ENCODE measurements at regions not wholly inside any gene's neighbourhood (a gene's known extent, or its start where the extent isn't known, plus 50 kb on each side); places are given as distances from the start of the nearest gene placed in this dataset.

DNA sequence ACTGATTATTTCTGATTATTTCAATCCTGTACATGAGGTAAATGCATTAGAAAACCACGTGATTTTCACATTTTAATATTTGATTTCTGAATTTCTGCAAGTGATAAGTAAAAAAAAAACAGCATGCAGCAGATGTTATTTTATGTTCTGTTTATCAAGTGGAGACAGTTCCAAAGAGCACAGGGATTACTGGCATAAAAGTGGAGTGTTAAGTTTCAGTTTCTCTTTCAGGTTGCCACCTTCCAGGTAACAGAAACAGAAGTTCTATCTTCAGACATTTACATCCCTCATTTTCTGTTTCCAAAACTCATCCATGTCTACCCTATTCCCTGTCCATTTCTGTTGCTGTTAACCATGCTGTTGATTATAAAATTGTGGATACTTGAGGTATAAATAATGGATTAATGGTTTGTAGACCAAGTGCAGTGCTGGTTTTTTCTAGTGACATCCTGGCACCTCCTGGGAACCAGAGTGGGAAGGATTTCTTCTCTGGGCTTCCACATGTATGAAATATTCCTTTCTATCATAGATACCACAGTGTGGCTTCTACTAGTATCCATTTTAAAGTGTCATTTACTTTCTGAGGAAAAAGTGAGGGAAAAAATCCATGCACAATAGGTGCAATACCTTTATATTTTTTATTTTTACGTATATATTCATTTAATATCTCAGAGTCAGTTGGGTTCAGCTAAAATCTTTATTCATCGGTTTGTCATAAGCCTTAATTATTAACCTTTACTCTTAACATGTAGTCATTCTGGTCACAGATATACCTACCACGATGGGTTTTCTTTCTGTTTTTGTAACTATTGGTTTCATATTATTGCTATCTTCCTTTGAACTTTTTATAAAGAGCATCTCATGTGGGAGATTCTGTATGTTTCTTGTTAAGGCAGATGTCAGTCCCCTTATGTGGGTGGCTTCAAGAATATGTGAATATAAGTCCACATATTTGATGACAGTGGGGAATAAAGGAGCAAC is 1010.0 kb downstream of the SQOR start:
- DNase-seq (ENCODE audit: low read depth in 2 of 2) = no peak

DNA sequence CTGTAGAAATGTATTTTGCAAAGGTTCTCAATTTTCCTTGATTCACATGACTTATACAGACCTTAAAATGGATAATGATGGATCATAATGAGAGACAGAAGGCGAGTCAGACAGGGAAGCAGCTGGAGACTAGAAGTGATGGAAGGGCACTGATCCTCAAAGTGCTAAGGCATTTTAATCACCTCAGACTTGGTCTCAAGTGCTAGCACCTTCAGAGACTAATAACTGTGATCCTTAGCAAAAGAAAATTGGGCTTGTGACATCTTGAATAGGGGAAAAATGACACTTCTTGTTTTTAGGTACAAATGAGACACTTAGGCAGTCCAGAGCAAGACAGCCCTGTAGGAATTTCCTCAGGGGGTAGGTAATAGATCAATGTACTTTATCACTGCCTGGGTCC is 1011.7 kb downstream of the SQOR start:
- no peak for DNase-seq (ENCODE audit: low read depth in 2 of 2)

DNA sequence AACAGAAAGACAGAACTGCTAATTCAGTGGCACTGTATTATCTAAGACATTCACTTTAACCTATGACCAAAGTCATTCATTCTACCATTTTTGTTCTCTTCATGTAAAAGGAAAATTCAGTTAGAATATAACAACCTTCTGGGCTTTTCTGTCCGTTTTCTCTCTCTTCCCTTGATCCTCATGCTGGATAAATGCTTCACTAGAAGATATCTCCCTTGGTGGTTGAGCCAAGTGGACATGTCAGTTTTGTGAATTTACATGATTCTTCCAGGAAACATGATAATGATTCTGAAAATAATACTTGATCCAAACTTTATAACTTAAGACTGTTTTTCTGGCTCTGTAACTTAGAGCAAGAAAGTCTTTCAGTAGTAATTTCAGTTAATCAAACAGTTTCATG is 1012.2 kb downstream of the SQOR start:
- no peak for DNase-seq (ENCODE audit: low read depth in 2 of 2)

DNA sequence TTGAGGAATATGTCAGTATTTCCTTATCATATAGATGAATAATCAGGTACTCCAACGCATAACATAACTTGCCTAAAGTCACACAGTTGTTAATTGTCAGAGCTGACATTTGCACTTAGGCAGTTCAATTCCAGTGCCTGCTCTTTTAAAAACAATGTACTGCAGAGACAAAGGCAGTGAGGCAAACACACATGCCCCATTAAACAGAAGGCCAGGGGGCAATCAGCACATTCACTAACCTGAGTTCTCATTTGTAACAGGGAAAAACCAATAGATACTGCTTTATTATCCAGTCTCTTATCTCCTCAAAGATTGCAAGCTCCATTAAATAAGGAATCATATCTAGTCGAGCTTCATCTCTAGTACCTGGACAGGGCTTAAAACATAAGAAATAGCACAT is 1017.4 kb downstream of the SQOR start:
- DNase-seq (ENCODE audit: low read depth in 2 of 2) = no peak

DNA sequence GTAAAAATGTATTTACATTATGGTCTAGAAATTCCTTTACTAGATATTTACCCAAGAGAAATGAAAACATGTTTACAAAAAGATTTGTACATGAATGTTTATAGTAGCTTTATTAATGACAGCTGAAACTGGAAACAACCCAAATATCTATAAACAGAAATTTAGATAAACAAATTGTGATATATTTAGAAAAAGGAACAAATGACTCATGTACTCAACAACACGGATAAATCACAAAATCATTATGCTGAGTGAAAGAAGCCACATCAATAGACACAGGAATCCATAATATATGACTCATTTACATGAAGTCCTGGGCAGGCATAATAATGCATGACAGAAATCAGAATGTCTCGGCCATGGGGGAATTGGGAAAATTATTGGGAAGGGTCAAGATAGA is 1020.2 kb downstream of the SQOR start:
- no peak for DNase-seq (ENCODE audit: low read depth in 2 of 2)

DNA sequence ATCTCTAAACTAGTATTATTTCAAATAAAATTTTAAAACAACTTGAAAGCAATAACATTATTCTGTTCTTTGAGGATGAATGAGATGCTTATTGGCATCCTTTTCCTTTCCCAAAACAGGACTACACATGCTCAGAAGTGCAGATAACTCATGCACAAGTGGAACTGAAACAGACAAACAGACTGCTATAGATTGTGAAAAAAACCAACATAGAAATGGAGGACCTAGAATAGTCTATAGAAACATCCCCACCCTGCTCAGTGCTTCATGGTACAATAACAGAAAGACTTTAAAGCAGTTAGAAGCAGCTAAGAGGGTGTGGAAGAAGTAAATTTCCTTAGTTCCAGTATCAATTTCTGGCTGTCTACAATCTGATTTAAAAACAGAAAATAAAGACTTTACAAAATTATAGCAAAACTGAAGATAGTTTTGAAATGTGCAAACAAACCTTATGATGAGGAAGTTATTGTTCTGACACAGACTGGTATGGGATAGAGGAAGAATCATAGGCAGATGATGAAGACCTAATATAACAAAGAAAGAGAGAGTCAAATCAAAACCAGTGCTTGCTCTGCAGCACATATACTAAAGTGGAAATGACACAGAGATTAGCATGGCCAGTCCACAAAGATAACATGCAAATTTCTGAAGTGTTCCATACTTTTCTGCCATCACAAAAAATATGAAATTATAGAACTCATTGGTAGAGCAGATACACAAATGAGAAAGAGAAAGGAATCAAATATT is 1025.4 kb downstream of the SQOR start:
- no peak for DNase-seq (ENCODE audit: low read depth in 2 of 2)

DNA sequence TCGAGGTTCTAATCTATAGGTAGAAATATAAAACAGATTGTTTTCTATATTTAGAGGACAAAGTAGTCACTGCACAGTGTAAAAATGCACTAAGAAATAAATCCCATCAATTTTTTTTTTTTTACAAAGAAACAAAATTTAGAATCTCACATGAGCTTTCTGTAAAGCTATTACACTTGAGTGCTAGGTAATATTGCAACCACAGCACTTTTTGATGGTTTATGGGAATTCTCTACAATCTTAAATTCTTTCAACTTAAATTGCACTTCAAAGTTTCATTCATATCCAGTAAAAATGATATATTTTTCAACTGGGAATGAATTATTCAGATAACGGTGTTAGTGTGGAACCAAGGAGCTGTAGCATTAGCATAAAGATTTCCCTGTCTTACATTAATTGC is 1035.4 kb downstream of the SQOR start:
- DNase-seq (ENCODE audit: low read depth in 2 of 2) = no peak

DNA sequence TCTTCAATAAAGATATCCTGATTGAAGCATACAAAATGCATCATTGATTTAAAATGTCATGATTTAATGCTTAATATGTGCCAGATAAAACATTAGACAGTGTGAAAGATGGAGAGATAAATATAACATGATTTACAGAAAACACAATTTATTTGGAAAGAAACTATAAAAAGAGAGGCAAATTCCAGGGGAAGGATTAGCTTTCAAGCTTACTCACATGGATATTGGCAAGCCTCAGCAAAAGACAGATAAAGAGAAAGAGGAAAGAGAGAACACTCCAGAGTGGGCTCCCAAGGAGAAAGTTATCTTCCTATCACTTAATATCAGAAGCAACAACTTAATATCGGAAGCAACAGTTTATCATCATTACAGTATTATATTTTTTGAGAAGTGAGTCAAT is 1036.5 kb downstream of the SQOR start:
- DNase-seq (ENCODE audit: low read depth in 2 of 2) = no peak

DNA sequence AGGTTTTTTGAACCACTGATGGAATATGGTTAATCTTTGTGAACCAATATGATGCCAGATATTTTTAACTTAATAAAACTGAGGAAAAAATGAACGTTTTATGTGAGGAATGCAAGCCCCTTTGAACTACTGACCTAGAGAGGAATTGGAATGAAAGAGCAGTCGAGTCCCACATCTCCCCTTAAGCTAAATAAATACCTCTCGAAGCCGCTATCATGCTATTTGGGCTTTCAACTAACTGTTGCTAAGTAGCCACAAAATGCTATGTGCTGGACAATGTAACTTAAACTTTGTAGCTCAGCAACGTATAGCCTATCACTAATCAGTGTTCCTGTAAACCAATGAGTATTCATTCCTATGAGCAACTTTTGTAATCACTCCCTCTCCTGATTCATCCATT is 1037.2 kb downstream of the SQOR start:
- no peak for DNase-seq (ENCODE audit: low read depth in 2 of 2)

DNA sequence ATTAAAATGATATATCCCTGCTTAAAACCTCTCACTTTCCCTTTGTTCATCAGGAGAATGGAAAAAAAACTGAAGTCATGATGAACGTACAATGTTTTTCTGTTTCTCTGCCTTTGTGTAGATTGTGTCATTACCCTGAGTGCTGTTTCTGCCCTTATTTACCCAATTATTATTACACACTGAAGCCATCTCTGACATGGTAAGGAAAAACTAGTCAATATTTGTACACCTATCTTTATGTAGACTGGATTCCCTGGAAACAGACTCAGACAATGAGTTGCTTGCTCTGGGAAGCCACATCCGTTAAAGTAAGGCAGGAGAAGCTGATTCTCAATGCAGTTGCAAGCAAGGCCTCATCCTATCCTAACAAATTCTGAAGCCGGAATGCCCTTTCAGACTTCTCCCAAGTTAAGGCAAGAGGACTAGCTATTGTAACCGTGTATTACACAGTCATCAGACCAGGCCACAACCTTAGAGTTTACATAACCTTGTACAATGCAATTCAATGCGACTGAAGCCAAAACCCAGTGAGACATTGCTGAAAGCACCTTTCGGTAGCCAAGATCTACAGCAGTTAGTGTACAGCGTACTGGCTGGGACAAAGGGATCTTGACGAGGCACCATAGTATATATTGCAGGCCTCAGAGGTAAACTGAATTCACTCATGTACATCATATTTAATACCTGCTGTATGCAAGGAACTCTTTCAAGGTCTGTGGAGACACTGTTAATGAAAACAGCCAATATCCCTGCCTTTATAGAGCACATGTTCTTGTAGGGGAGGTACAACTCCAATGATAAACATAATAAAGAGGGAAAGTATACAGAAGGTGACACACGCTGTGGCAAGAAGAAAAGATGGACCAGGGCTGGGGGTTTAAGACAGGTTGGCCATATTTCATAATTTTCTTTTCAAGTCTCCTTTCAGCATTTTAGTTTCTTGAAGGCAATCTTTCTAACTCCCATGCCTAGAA is 1040.8 kb upstream of the SEMA6D start:
- no peak for DNase-seq (ENCODE audit: low read depth in 2 of 2)

DNA sequence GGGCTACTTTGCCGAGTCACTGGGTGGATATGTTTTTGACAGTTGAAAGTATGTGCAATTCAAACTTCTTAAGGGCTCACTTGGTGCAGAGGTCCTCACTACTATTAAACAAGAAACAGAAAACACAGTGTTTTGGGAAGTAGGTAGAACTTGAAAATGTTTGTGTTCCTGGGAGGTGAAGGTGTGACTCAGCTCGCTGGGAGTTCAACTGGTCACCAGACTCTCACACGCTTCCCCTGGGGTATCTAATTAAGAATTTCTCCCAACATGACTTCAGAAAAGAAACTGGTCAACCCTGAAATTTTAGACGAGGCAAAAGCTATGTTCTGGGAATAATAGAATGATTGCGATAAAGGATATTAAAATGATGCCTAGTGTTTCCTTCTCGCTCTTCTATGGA is 1039.8 kb upstream of the SEMA6D start:
- DNase-seq (ENCODE audit: low read depth in 2 of 2) = no peak

DNA sequence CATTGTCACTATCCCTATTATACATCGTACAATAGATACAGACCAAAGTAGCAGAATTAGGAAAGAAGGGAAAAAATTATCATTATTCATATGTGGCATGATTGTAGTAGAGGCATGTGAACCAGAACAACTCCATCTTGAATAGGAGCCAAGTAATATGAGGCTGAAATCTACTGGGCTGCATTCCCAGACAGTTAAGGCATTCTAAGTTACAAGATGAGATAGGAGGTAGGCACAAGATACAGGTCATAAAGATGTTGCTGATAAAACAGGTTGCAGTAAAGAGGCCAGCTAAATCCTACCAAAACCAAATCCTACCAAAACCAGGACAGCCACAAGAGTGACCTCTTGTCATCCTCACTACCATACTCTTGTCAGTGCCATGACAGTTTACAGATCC is 1035.4 kb upstream of the SEMA6D start:
- no peak for DNase-seq (ENCODE audit: low read depth in 2 of 2)

DNA sequence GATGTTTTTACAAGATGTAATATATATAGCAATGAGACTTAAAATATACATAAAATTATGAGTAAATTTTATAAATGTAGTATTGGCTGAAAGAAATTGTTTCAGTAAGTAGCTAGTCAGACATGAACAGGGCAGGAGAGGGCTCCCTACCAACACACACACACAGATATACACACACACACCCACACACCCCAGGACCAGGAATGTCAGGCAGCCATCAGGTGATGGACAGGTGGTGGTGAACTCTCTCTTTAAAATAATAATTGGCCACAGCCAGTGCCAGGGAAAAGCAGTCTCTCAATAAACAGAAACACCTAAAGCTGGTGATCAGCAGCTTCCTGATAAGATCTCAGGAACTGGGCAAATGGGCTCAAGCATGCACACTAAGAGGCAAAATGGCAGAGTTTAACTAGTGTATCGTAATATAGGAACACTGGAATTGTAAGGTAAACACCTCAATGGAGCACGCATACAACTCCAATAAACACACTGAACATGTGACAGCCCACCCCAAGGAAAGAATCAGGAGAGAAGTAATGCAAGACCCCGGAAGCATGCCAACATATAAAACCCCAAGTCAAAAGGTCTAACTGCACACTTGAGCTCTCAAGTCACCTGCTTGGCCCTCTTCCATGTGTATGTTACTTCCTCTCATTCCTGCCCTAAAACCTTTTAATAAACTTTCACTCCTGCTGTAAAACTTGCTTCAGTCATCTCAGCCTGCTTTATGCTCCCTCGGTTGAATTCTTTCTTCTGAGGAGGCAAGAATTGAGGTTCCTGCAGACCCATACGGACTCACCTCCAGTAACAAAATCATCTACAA is 1034.1 kb upstream of the SEMA6D start:
- no peak for DNase-seq (ENCODE audit: low read depth in 2 of 2)

DNA sequence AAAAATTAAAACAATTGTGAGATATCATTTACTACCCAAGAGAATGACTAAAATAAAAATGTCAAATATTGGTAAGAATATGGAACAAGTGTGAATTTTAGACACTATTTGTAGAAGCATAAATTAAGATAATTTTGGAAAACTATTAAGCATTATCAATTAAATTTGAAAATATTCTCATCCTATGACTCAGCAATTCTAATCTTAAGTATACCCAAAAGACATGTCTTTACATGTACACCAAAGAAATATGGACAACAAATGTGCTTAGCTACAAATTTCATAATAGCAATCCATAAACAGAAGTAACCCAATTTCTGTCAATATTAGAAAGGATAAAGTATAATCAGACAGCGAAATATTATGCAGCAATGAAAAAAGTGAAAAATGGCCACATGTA is 1032.2 kb upstream of the SEMA6D start:
- DNase-seq (ENCODE audit: low read depth in 2 of 2) = no peak

DNA sequence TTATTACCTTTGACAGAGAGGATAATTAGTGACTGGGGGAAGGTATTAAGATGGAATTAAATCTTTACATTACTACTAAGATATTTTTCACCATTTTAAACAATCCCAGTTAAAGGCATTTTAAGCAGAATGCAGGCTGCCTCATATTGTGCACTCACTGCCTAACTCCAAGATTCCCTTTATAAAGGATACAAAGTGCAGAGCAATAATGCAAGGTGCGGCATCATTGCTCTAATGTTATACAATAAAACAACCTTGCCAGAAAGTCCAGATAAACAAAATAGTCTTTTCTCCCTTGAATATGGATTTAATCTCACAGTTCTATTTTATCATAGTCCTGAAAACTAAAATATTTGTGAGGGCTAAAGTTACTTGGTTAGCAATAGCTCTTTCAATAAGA is 1031.6 kb upstream of the SEMA6D start:
- DNase-seq (ENCODE audit: low read depth in 2 of 2) = no peak

DNA sequence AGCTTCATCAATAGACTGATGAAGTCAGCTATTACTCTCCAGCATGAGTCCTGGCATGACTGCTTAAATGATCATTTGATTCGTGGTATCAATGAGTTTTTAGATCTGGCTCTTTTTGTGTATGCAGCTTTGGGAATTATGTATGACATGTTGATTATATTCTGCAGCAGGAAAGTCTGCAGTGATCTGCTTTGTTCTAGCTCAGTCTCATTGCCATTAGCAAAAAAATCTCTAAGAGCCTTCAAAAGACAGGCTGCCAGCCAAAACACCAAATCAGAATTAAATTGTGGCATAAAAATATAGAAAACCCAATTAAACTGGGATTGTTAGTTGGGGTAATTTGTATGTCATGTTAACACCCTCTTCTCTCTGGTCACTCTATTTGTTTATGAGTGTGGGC is 1021.0 kb upstream of the SEMA6D start:
- DNase-seq (ENCODE audit: low read depth in 2 of 2) = no peak

DNA sequence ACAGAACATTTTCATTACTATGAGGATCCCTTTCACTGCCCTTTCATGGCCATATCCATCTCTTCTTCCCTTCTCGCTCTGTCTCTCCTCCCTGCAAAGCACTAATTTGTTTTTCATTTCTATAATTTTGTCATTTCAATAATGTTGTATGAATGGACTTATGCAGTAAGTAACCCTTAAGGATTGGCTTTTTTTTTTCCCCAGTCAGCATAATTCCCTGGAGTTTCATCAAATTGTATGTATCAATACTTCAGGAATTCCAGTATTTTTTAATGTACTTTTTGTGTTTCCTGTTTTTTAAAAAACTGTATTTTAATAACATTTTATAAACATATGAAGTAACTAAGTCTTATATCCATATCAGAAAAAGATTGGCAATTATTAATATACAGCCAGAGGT is 1016.0 kb upstream of the SEMA6D start:
- DNase-seq (ENCODE audit: low read depth in 2 of 2) = no peak

DNA sequence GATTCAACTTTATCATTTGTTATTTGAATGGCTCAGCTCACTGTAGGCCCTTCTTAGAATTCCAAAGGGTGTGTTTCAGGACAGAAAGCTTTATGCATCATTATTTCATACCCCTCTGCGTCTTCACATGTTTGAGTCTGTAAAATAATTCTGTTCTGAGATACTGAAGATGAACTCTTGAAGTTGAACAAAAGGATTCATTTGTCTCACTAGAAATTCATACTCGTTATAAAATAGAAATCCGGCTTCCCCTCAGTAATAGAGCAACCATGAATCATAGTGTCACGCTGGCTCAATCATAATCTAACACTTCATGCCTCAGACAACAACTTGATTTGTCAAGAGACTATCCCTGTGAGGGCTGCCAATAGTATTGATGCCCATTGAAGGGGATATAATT is 1015.4 kb upstream of the SEMA6D start:
- no peak for DNase-seq (ENCODE audit: low read depth in 2 of 2)

DNA sequence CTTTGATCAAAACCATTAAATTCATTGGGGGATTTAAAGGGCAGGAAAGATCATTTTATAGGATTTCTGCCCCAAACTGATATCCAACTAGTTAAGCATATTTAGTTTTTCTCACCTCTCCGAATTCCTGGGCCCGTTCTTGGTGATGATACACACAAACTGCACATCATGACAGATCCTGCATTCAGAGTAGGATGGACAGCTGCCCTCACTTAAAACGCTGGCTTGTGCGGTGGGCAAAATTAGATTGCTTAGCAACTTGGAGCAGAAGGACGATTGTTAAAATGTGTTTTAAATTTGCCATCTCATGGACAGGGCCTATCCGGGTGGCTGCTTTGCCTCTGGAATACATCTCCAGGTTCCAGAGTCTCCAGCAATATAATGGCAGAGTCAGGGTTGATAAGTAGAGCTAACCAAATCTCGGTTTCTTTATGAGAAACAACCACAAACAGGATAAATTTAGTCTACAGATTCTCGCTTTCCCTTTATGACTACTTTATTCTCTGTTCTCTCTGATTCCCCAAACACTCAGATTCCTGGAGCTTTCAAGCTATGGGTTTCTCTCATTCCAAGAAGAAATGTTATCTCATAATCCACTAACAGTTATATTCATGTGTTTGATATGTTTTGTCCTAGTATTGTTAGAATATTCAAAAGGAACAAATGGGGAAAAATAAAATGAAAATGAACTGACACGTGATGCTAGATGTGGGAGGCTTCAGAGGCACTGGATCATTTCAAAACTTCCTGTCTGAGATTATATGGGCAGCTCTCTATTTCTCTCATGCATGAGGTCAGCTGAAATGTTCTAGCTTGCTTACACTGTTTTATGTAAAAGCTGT is 1014.1 kb upstream of the SEMA6D start:
- no peak for DNase-seq (ENCODE audit: low read depth in 2 of 2)
